ENCODE measurements at regions not wholly inside any gene's neighbourhood (a gene's known extent, or its start where the extent isn't known, plus 50 kb on each side); places are given as distances from the start of the nearest gene placed in this dataset.

DNA sequence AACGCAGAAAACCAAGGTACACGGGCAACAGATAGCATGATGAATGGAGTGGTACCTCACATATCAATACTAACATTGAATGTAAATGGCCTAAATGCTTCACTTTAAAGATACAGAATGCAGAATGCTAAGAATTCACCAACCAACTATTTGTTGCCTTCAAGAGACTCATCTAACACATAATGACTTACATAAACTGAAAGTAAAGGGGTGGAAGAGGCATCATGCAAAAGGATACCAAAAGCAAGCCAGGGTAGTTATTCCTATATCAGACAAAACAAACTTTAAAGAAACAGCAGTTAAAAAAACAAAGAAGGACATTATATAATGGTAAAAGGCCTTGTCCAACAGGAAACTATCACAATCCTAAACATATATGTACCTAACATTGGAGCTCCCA lies 137.1 kb upstream of the APP start:
- Histone ChIP-seq H3K79me2 (ENCODE audit: control insufficient read depth, insufficient read depth, low read length) (no peaks in the 10 kb centered on the region), H3K36me3 (ENCODE audit: control insufficient read depth, insufficient read depth, low read length) (no peaks in the 10 kb centered on the region), H3K27me3 (ENCODE audit: control insufficient read depth, insufficient read depth, low read length) (no peaks in the 10 kb centered on the region), H3K27ac (ENCODE audit: insufficient read depth, low read length) (no peak overlapping the region), H4K20me1 (ENCODE audit: control insufficient read depth, extremely low read depth, insufficient read depth, low read length) (no peaks in the 10 kb centered on the region), H2AFZ (ENCODE audit: low read length) (no peak overlapping the region), H3K4me1 (ENCODE audit: control insufficient read depth, extremely low read depth, insufficient read depth, low read length) (no peaks in the 10 kb centered on the region), H3K4me2 (ENCODE audit: extremely low read depth, insufficient read depth, low read length) (no peak overlapping the region), H3K4me3 (replicated peaks in 1 of 4; ENCODE audit: control extremely low read depth in 1 of 4, insufficient read depth in 1 of 4, low read depth in 3 of 4, low read length in 4 of 4) (no peak overlapping the region), H3K9ac (ENCODE audit: insufficient read depth, low read length) (no peak overlapping the region), H3K9me3 (ENCODE audit: control insufficient read depth, insufficient read depth, low read depth, low read length) (no peaks in the 10 kb centered on the region)
- no peak for DNase-seq (ENCODE audit: low read depth in 2 of 2)
- TF ChIP-seq, protein P1, sequence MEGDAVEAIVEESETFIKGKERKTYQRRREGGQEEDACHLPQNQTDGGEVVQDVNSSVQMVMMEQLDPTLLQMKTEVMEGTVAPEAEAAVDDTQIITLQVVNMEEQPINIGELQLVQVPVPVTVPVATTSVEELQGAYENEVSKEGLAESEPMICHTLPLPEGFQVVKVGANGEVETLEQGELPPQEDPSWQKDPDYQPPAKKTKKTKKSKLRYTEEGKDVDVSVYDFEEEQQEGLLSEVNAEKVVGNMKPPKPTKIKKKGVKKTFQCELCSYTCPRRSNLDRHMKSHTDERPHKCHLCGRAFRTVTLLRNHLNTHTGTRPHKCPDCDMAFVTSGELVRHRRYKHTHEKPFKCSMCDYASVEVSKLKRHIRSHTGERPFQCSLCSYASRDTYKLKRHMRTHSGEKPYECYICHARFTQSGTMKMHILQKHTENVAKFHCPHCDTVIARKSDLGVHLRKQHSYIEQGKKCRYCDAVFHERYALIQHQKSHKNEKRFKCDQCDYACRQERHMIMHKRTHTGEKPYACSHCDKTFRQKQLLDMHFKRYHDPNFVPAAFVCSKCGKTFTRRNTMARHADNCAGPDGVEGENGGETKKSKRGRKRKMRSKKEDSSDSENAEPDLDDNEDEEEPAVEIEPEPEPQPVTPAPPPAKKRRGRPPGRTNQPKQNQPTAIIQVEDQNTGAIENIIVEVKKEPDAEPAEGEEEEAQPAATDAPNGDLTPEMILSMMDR (conservative IDR thresholded peaks at IDR 0.05 in 1 of 2, IDR thresholded peaks at IDR 0.05 in 1 of 2; ENCODE audit: low read depth in 1 of 2, low read length in 2 of 2), result no peak
- no peak for TF ChIP-seq EZH2 (IDR thresholded peaks at IDR 0.05; ENCODE audit: low read length, missing control alignments)

DNA sequence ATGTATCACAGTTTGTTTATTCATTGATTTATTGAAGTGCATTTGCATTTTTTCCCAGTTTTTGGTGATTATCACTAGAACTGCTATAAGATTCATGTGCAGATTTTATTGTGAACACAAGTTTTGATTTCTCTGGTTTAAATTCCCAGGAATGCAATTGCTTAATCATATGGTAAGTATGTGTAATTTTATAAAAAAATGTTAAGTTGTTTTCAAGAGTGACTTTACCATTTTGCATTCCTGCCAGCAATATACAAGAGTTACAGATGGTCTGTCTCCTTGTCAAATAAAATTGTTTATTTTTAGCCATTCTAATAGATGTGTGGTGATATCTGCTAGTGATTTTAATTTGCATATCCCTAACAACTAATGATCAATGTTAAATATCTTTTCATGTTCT lies 127.3 kb upstream of the APP start:
- H2AFZ ChIP-seq (ENCODE audit: low read length), result no peak overlapping the region
- no peaks in the 10 kb centered on the region for H3K27me3 ChIP-seq (ENCODE audit: control insufficient read depth, insufficient read depth, low read length)
- no peak overlapping the region for H3K4me2 ChIP-seq (ENCODE audit: extremely low read depth, insufficient read depth, low read length)
- H3K36me3 ChIP-seq (ENCODE audit: control insufficient read depth, insufficient read depth, low read length), result no peaks in the 10 kb centered on the region
- TF ChIP-seq EZH2 (IDR thresholded peaks at IDR 0.05; ENCODE audit: low read length, missing control alignments), result no peak
- TF ChIP-seq, protein P1 (conservative IDR thresholded peaks at IDR 0.05 in 1 of 2, IDR thresholded peaks at IDR 0.05 in 1 of 2; ENCODE audit: low read depth in 1 of 2, low read length in 2 of 2), result no peak
- no peak overlapping the region for H3K4me3 ChIP-seq (replicated peaks in 1 of 4; ENCODE audit: control extremely low read depth in 1 of 4, insufficient read depth in 1 of 4, low read depth in 3 of 4, low read length in 4 of 4)
- DNase-seq (ENCODE audit: low read depth in 2 of 2), result peak in 1 of 2 donors; percentile 17
- no peaks in the 10 kb centered on the region for H3K79me2 ChIP-seq (ENCODE audit: control insufficient read depth, insufficient read depth, low read length)
- H3K9ac ChIP-seq (ENCODE audit: insufficient read depth, low read length), result no peak overlapping the region
- no peaks in the 10 kb centered on the region for H4K20me1 ChIP-seq (ENCODE audit: control insufficient read depth, extremely low read depth, insufficient read depth, low read length)
- H3K4me1 ChIP-seq (ENCODE audit: control insufficient read depth, extremely low read depth, insufficient read depth, low read length), result no peaks in the 10 kb centered on the region
- no peak overlapping the region for H3K27ac ChIP-seq (ENCODE audit: insufficient read depth, low read length)
- no peaks in the 10 kb centered on the region for H3K9me3 ChIP-seq (ENCODE audit: control insufficient read depth, insufficient read depth, low read depth, low read length)

DNA sequence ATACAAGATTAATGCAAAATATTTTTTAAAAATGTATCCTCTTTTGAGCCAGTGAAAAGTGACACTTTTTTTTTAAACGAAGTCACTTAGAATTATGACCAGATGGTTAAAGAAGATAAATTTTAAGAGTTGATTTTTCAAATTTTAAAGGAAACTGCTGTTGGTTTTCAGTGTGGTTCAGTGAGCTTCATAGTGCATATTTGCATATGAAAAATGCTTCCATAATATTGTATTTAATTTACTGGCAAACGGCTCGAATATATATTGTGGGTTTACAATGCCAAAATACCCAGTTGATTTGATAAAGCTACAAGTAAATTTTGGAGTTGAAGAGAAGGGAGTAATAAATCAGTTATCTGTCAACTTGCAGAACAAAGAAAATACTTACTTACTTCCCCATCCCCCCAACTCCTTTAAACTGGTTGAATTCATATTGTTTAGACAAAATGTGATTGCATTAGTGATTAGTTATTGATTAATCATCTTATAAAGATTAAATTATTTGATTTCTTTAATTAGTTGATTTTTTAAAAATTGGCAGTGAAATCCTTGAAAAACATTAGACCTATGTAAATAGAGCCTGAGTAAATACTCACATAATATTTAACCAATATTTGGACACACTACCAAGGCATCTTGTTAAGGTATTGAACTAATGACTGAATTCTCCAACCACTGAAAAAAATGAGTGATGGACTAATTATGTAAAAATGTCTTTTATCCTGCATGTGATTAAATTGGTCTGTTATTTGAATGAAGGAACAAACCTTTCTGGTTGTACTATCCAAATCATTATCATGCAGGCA lies 122.8 kb upstream of the APP start:
- Histone ChIP-seq H3K9ac (ENCODE audit: insufficient read depth, low read length) (no peak overlapping the region), H3K4me2 (ENCODE audit: extremely low read depth, insufficient read depth, low read length) (no peak overlapping the region)

More for the DNA sequence above, 122.8 kb upstream of the APP start:
- Histone ChIP-seq H3K27ac (ENCODE audit: insufficient read depth, low read length) (no peak overlapping the region), H3K79me2 (ENCODE audit: control insufficient read depth, insufficient read depth, low read length) (no peaks in the 10 kb centered on the region), H3K9me3 (ENCODE audit: control insufficient read depth, insufficient read depth, low read depth, low read length) (no peaks in the 10 kb centered on the region), H3K4me3 (replicated peaks in 1 of 4; ENCODE audit: control extremely low read depth in 1 of 4, insufficient read depth in 1 of 4, low read depth in 3 of 4, low read length in 4 of 4) (no peak overlapping the region), H3K36me3 (ENCODE audit: control insufficient read depth, insufficient read depth, low read length) (no peaks in the 10 kb centered on the region), H3K4me1 (ENCODE audit: control insufficient read depth, extremely low read depth, insufficient read depth, low read length) (no peaks in the 10 kb centered on the region), H3K27me3 (ENCODE audit: control insufficient read depth, insufficient read depth, low read length) (no peaks in the 10 kb centered on the region), H2AFZ (ENCODE audit: low read length) (no peak overlapping the region), H4K20me1 (ENCODE audit: control insufficient read depth, extremely low read depth, insufficient read depth, low read length) (no peaks in the 10 kb centered on the region)
- DNase-seq (ENCODE audit: low read depth in 2 of 2), result no peak
- no peak for TF ChIP-seq EZH2 (IDR thresholded peaks at IDR 0.05; ENCODE audit: low read length, missing control alignments)
- TF ChIP-seq, protein P1 (conservative IDR thresholded peaks at IDR 0.05 in 1 of 2, IDR thresholded peaks at IDR 0.05 in 1 of 2; ENCODE audit: low read depth in 1 of 2, low read length in 2 of 2), result no peak

All from fibroblast of lung (primary cell).